NCI-H146 treated with DMSO at 0.1 percent for 48 hours (cell line): ENCODE measurements at regions not wholly inside any gene's neighbourhood (a gene's known extent, or its start where the extent isn't known, plus 50 kb on each side); places are given as distances from the start of the nearest gene placed in this dataset.
"Not testable (repeated sequence)": the region's sequence is repeated elsewhere in the genome, so short reads cannot be mapped to it uniquely, and the experiment has no call there.

Experiments used
- DNase-seq: peaks from one replicate; lab custom pipeline; 2025; ENCODE audit not compliant: unreplicated experiment; lab: John Stamatoyannopoulos, UW

- DNase-seq, result no peak
These were observed 501.8 kb upstream of the SALL3 start for GRCh38 chr18:78477840-78478239.

DNA sequence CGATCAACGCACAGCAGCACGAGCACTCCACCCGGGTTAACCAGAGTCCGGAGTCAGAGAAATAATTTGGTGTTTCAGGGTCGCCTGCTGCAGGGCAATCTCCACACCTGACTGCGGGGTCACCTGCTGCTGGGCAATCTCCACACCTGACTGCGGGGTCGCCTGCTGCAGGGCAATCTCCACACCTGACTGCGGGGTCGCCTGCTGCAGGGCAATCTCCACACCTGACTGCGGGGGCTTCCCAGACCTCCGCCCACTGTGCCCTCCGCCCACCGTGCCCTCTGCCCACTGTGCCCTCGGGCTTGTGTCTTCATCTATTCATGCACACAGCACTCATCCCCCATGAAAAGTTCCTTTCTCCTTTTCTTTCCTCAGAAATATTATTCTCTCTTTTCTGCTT lies 500.2 kb upstream of the SALL3 start:
- DNase-seq, result no peak

- no peak for DNase-seq
These were observed 499.2 kb upstream of the SALL3 start for GRCh38 chr18:78480262-78481054.

GRCh38 chr18:78482378-78482777 lies 497.2 kb upstream of the SALL3 start:
- no peak for DNase-seq

GRCh38 chr18:78487649-78488048 lies 492.0 kb upstream of the SALL3 start:
- no peak for DNase-seq

DNA sequence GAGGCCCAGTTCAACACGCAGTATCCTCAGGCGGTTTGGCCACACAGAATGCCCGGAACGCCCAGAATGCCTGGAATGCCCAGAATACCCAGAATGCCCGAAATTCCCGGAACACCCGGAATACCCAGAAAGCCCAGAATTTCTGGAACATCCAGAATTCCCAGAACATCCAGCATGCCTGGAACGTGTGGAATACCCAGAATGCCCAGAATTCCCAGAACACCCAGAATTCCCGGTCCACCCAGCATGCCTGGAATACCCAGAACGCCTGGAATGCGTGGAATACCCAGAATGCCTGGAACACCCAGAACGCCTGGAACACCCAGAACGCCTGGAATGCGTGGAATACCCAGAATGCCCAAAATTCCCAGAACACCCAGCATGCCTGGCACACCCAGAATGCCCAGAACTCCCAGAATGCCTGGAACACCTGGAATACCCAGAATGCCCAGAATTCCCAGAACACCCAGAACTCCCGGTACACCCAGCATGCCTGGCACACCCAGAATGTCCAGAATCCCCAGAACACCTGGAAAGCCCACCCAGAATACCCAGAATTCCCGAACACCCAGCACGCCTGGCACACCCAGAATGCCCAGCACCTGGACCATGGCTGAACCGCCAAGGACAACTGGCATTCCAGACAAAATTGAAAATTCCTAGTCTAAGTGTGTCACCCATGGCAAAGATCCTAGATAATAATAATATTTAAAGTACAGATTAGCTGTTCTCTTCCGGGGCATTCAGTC lies 487.4 kb upstream of the SALL3 start:
- no peak for DNase-seq

DNA sequence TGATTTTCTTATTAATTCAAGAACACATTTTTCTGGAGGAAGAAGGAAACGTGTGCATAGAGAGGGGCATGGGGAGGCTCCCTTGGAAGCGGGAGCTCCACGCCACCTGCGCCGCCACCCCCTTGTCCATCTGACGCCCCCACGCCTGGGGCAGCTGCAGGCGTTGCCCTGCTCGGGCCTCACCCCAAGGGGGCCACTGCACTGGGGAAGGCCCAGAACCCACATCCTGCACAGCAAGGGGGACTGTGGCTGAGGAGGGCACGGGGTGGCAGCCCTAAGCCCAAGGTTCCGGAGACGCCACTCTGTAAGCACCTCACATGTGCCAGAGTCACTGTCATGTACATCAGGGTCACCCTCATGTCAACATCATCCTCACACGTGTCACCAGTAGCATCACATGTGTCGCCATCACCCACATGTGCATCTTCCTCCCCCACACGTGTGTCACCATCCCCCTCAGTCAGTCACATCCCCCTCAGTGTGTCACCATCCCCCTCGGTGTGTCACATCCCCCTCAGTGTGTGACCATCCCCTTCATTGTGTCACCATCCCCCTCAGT lies 486.7 kb upstream of the SALL3 start:
- DNase-seq, result no peak

DNA sequence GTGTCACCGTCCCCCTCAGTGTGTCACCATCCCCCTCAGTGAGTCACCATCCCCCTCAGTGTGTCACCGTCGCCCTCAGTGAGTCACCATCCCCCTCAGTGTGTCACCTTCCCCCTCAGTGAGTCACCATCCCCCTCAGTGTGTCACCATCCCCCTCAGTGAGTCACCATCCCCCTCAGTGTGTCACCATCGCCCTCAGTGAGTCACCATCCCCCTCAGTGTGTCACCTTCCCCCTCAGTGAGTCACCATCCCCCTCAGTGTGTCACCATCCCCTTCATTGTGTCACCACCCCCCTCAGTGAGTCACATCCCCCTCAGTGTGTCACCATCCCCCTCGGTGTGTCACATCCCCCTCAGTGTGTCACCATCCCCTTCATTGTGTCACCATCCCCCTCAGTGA lies 486.1 kb upstream of the SALL3 start:
- not testable (repeated sequence) for DNase-seq

- DNase-seq, result no peak
These were observed 485.2 kb upstream of the SALL3 start for GRCh38 chr18:78494204-78495085.

- DNase-seq, result no peak
These were observed 484.1 kb upstream of the SALL3 start for GRCh38 chr18:78495550-78495949.

DNA sequence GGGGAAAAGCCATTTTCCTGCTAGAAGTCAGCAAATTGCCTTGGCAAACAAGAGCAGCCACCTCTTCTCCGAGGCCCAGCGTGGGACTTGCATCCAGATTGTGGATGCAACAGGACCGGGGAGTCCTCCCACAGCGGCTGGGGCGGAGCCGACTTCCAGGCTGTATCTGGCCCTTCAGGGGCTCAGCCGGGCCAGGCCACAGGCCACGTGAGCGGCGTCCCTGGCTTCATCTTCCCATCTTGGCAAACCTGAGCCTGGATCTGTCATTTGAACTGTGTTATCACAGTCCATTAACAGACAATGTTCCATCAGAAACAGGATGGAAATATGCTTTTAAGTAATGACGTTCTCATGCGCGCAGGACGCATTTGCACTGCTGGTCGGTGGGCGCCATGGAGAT lies 483.5 kb upstream of the SALL3 start:
- no peak for DNase-seq

DNA sequence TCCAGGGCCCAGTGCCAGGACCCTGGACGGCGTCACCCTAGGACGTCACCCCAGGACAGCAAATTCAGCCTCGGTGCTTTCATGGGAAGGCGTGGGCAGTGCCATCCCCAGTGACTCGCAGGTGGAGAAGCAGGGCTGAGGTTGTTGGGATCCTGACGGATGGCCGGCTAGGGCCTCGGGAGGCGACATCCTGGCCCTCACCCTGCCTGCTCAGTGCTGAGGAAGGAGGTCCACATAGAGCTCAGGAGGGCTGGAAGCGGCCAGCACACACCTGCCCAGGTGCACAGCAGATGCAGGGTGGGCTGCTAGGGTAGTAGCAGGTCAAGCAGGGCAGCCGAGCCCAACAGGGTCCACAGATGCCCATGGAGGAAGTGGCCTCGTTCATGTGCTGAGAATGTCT lies 482.0 kb upstream of the SALL3 start:
- no peak for DNase-seq

DNA sequence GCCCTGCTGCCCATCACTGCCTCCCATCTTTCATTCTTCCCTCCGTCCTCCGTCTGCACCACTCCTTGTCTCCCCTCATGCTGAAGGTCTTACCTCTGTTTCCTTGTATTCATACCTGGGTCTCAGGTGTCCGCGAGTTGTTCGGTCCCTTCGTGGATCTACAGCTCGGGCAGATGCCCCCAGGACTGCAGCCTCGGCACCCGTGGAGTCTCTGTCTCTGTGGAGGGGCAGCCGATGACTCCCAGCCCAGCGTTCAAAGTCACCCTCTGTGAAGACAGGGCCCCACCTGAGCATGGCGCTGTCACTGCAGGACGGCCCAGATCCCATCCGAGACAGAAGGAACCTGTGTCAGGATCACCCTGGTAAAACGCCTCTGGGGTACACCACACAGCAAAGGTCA lies 480.0 kb upstream of the SALL3 start:
- no peak for DNase-seq

DNA sequence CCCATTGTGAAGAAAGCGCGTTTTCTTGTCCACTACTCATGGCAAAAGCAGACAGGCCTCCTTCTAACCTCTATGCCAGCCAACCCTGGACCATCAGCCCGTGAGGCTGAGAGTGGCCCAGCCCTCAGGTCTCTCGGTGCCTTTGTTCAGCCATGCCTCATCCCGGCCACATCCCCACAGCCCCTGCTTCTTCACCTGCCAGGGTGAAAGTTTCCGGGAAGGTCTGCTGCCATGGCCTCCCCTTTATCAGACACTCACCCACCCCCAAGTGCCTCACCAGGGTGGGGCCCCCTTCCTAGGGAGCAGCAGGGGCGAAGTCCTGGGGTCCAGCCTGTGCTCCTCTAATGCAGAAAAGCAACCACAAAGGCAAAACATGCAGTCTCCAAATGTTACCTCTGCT lies 478.4 kb upstream of the SALL3 start:
- no peak for DNase-seq

DNA sequence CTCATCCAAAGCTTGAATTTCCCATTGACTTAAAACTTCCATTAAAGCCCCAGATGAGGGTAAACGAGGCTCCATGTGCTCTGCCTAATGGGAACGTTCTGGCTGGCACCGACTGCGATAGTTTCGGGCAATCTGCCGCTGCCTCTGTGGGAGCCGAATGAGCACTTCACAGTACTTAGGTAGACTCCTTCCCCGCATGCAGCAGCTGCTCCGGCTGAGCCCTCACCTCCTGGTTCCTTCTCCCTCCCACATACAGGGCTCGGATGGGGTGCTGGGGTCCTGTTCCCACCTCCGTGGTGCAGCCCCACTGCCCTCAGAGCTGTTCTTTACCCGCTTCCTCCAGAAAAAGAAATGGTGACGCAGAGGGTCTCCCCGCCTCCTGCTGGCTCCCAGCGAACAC lies 476.5 kb upstream of the SALL3 start:
- no peak for DNase-seq

DNA sequence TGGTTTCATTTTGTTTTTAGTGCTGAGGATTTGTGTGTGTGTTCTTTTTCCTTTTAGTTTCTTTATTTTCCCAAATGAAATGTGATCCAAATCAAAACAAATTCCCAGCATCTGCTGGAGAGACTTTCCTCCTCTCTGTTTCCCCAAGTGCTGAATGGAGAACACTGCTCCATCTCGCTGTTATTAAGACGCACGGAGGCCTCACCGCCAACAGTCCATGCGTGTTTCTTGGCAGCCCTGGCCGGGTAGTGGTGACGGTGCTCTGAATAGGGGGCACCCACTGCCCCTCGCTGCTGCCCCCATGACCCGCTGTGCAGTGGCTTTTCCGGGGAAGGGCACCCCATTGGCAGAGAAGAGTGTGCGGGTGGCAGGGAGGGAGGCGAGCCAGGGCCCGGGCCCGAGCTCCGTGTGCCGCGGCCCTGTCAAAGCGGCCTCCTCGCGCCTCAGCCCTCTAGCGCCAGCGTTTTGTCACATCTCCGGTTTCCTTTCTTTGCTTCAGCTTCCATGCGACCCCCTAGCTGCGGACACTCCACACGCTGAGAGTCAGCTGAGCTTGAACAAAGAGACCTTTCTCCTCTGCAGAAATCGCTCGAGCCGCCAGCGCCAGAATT lies 473.7 kb upstream of the SALL3 start:
- DNase-seq, result no peak

DNA sequence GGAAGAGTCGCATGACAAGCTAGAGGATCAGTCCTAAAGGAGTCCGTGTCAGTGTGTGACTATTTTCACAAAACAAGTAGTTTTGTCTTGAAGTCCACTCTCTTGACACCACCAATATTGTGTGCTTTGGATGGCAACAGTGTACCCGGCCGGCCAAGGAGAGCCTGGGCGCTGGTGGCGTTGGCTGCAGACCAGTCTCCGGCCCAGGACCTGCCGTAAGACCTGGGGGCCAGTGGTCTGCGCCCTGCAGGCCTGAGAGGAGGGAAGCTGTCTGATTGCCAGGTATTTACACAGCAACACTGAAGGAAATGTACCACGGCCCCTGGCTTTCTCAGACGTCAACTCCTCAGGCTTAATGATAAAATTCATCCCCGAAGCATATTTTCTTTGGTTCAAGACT lies 472.4 kb upstream of the SALL3 start:
- DNase-seq, result no peak

GRCh38 chr18:78508228-78508824 lies 471.3 kb upstream of the SALL3 start:
- not testable (repeated sequence) for DNase-seq

- no peak for DNase-seq
These were observed 469.5 kb upstream of the SALL3 start for GRCh38 chr18:78510091-78510490.

DNA sequence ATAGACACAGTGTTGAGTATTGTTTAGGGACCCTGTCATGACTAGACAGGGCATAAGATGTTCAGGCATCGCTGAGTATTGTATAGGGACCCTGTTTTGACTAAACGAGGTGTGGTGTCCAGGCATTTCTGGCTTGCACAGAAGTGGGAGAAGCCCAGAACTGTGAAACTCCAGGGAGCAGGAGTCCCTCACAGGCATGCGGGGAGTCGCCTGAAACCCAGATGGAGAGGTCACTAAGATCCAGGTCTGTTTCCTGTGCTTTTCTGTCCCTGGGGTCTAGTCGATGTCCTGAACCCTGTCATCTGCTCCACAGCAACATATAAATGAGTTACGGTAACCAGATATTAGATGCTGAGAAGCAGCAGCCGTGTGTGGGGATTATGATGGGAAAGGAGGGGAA lies 469.0 kb upstream of the SALL3 start:
- DNase-seq, result no peak
